Upper lobe of left lung (tissue), 6 donors: ENCODE measurements at regions not wholly inside any gene's neighbourhood (a gene's known extent, or its start where the extent isn't known, plus 50 kb on each side); places are given as distances from the start of the nearest gene placed in this dataset.
"Not testable (repeated sequence)": the region's sequence is repeated elsewhere in the genome, so short reads cannot be mapped to it uniquely, and the experiment has no call there.

Experiments used
- ATAC-seq, 2 donors: fragments of 200-7000 bp; cut with Tn5 transposase; one replicate each; pipeline ENCODE4 v1.9.1; 2022; ENCODE audit warnings: mild to moderate bottlenecking in 2 of 2, moderate library complexity in 2 of 2; ENCODE audit not compliant: low FRiP score in 2 of 2
- DNase-seq, 2 donors: peaks; one replicate each; pipeline ENCODE4 v3.0.0-alpha.2; 2019 to 2020
- H3K27ac ChIP-seq, 4 donors: fragments of 200-600 bp; sonication (generic); one replicate each; pipeline ENCODE4 v1.5.1; 2016 to 2019
- H3K27me3 ChIP-seq, 4 donors: fragments of 200-600 bp; sonication (generic); one replicate each; pipeline ENCODE4 v1.5.1; 2017 to 2019
- H3K36me3 ChIP-seq, 4 donors: fragments of 200-600 bp; sonication (generic); one replicate each; pipeline ENCODE4 v1.5.1; 2016 to 2019
- H3K4me1 ChIP-seq, 4 donors: fragments of 200-600 bp; sonication (generic); one replicate each; pipeline ENCODE4 v1.5.1; 2018 to 2019
- H3K4me3 ChIP-seq, 4 donors: fragments of 200-600 bp; sonication (generic); one replicate each; pipeline ENCODE4 v1.5.1; 2017 to 2019; ENCODE audit warnings: mild to moderate bottlenecking in 2 of 4, moderate library complexity in 1 of 4
- H3K9me3 ChIP-seq, 4 donors: fragments of 200-600 bp; sonication (generic); one replicate each; pipeline ENCODE4 v1.5.1; 2018 to 2019
- EP300 ChIP-seq, 4 donors: sonication (generic); formaldehyde crosslinking; IDR thresholded peaks; one replicate each; pipeline ENCODE4 v1.5.1; 2017; ENCODE audit warnings: antibody characterized with exemption in 4 of 4, control low read depth in 2 of 4
- POLR2A ChIP-seq, 4 donors: fragments of 450-650 bp; IDR thresholded peaks; one replicate each; pipeline ENCODE4 v1.5.1; 2016 to 2017; ENCODE audit warnings: antibody characterized with exemption in 4 of 4, mild to moderate bottlenecking in 2 of 4
- POLR2AphosphoS5 ChIP-seq, 2 donors: sonication (generic); formaldehyde crosslinking; IDR thresholded peaks; one replicate each; pipeline ENCODE4 v1.5.1; 2017; ENCODE audit warnings: antibody characterized with exemption in 2 of 2
- WGBS, 2 donors: methylation state at CpG; one replicate each; pipeline ENCODE4 v1.1.5; 2017 to 2018; 5-methylcytosine and 5-hydroxymethylcytosine counted together
- TF ChIP-seq, protein P1 (sequence below), 6 experiments: fragments of 450-650 bp in 4 of 6; fragments of 200-600 bp in 2 of 6; sonication (generic) in 2 of 6; IDR thresholded peaks; one replicate each; pipeline ENCODE4 v1.5.1; 2016 to 2019; ENCODE audit warnings: antibody characterized with exemption in 6 of 6
- donor health status: DM: no; HTN: no; CAD: no; lungs with moderate emphysema.
- donor health status: DM: no; HTN: yes; CAD: no; lungs with severe emphysema.

DNA sequence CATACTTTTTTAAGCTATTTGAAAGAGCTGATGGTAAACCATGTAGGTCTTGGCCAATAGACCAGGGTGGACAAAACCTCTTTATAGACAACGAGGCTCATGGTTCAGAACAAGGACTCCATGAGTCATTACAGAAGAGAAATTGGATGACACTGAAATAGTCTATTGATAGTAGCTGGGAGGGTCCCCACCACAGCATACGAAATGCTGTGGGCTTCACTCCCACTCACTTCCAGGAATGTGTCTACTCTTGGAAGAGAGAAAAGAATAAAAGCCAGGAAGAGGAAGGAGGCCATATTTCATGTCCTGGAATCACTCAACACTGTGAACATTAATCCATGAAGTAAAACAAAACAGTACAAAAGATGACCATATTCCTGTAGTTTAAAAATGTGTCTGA lies 82.3 kb upstream of the MXRA5 start:
- Histone ChIP-seq H3K27me3 (no peaks in the 10 kb centered on the region), H3K4me3 (no peak overlapping the region), H3K36me3 (no peaks in the 10 kb centered on the region), H3K27ac (no peak overlapping the region), H3K9me3 (no peaks in the 10 kb centered on the region), H3K4me1 (no peaks in the 10 kb centered on the region)
- TF ChIP-seq, protein P1, sequence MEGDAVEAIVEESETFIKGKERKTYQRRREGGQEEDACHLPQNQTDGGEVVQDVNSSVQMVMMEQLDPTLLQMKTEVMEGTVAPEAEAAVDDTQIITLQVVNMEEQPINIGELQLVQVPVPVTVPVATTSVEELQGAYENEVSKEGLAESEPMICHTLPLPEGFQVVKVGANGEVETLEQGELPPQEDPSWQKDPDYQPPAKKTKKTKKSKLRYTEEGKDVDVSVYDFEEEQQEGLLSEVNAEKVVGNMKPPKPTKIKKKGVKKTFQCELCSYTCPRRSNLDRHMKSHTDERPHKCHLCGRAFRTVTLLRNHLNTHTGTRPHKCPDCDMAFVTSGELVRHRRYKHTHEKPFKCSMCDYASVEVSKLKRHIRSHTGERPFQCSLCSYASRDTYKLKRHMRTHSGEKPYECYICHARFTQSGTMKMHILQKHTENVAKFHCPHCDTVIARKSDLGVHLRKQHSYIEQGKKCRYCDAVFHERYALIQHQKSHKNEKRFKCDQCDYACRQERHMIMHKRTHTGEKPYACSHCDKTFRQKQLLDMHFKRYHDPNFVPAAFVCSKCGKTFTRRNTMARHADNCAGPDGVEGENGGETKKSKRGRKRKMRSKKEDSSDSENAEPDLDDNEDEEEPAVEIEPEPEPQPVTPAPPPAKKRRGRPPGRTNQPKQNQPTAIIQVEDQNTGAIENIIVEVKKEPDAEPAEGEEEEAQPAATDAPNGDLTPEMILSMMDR (IDR thresholded peaks at IDR 0.05): no peak
- TF ChIP-seq POLR2AphosphoS5 (IDR thresholded peaks at IDR 0.05): no peak
- no peak for TF ChIP-seq POLR2A (IDR thresholded peaks at IDR 0.05)
- TF ChIP-seq EP300 (IDR thresholded peaks at IDR 0.05): no peak
- DNase-seq (no peak), ATAC-seq (peak in 1 of 2 donors; percentile 76)
- WGBS, 2 donors: 39% methylated on average over 2 of the region's 2 CpGs; no CpG with 5 or more reads in 1 of the 2 donors

DNA sequence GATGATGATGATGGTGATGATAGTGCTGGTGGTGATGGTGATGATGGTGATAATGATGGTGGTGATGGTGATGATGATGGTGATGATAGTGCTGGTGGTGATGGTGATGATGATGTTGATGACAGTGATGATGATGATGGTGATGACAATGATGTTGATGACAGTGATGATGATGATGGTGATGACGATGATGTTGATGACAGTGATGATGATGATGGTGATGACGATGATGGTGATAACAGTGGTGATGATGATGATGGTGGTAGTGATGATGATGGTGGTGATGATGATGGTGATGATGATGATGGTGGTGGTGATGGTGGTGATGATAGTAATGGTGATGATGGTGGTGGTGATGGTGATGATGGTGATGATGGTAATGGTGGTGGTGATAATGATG lies 80.1 kb upstream of the MXRA5 start:
- DNase-seq (no peak), ATAC-seq (no peak)
- 82 to 99% methylated on average over 2 of the region's 2 CpGs for WGBS, 2 donors
- no peak for TF ChIP-seq POLR2AphosphoS5 (IDR thresholded peaks at IDR 0.05)
- Histone ChIP-seq H3K9me3 (no peaks in the 10 kb centered on the region), H3K27me3 (no peaks in the 10 kb centered on the region), H3K4me1 (no peaks in the 10 kb centered on the region), H3K36me3 (no peaks in the 10 kb centered on the region), H3K4me3 (no peak overlapping the region), H3K27ac (no peak overlapping the region)

DNA sequence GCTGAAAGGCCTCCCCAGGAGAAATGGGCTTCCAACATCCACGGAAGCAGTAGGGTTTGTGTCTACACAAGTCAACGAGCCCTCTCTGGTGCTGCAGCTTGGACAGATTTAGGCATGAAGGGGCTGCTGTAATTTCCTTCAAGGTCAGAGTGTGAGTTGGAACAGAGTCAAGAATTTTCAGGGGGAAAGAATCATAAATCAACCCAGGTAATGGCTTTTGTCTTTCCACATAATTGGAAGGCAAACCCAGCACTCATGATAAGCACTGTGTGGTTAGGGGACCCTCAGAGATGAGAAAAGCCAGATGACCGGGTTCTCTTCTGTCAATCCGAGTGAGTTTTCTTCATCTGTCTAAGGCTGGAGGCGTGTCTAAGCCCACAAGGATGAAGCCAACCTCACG lies 78.6 kb upstream of the MXRA5 start:
- 60 to 72% methylated on average over 4 to 6 of the region's 6 CpGs for WGBS, 2 donors
- no peaks in the 10 kb centered on the region for H3K9me3 ChIP-seq
- TF ChIP-seq, protein P1 (IDR thresholded peaks at IDR 0.05): no peak
- TF ChIP-seq POLR2AphosphoS5 (IDR thresholded peaks at IDR 0.05) (no peak), POLR2A (IDR thresholded peaks at IDR 0.05) (no peak), EP300 (IDR thresholded peaks at IDR 0.05) (no peak)

DNA sequence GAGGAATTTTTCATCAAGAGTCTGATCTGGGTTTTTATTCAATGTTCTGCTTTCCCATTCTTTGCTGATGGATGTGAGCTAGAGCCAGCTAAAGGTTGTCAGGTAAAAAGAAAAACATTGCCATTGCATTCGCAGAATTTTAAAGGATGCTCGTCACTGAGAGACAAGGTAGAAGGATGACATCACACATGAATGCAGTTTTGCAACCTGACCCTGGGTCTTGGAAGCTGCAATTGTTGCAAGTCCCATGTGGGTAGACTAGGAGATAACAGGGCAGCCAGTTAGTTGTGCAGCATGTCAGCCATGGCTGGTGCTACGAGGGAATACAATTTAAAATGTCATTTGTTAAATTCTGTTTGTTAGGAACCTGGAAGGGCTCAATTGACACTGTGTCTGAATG lies 73.9 kb upstream of the MXRA5 start:
- ATAC-seq (no peak), DNase-seq (no peak)
- Histone ChIP-seq H3K27ac (no peak overlapping the region), H3K36me3 (no peaks in the 10 kb centered on the region), H3K4me3 (no peak overlapping the region), H3K4me1 (no peaks in the 10 kb centered on the region), H3K27me3 (no peaks in the 10 kb centered on the region), H3K9me3 (no peaks in the 10 kb centered on the region)
- no peak for TF ChIP-seq EP300 (IDR thresholded peaks at IDR 0.05)
- no peak for TF ChIP-seq POLR2A (IDR thresholded peaks at IDR 0.05)
- TF ChIP-seq, protein P1 (IDR thresholded peaks at IDR 0.05): no peak
- TF ChIP-seq POLR2AphosphoS5 (IDR thresholded peaks at IDR 0.05): no peak
- 88 to 93% methylated on average over 3 of the region's 3 CpGs for WGBS, 2 donors

More for the DNA sequence above, 78.6 kb upstream of the MXRA5 start:
- Histone ChIP-seq H3K27ac (no peak overlapping the region), H3K36me3 (no peaks in the 10 kb centered on the region), H3K4me3 (no peak overlapping the region), H3K27me3 (no peaks in the 10 kb centered on the region), H3K4me1 (no peaks in the 10 kb centered on the region)
- ATAC-seq (no peak), DNase-seq (no peak)

DNA sequence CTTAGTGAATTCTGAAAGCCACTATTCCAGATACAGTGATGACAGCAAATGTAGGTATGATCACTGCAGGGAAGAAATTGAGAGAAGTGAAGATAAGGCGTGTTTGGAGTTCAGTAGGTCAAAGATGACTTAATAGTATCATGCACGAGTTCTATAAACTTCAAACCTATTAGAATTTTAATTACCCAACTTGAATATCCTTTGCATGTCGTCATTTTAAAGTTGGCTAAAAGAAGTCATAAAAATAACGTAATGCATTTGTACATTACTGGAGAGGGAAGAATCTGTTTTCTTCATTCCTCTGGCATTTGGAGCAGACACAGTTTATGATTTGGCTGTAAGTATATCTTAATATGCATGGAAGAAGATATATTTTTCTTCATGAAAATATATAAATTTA lies 68.6 kb upstream of the MXRA5 start:
- H3K27ac ChIP-seq: no peak overlapping the region
- H3K36me3 ChIP-seq: no peaks in the 10 kb centered on the region
- TF ChIP-seq POLR2AphosphoS5 (IDR thresholded peaks at IDR 0.05): no peak
- no peak for TF ChIP-seq EP300 (IDR thresholded peaks at IDR 0.05)
- TF ChIP-seq POLR2A (IDR thresholded peaks at IDR 0.05): no peak
- TF ChIP-seq, protein P1 (IDR thresholded peaks at IDR 0.05): no peak
- H3K4me3 ChIP-seq: no peak overlapping the region
- no peaks in the 10 kb centered on the region for H3K9me3 ChIP-seq
- DNase-seq: no peak
- no peaks in the 10 kb centered on the region for H3K4me1 ChIP-seq
- no peaks in the 10 kb centered on the region for H3K27me3 ChIP-seq
- WGBS, 2 donors: 69 to 73% methylated on average over 4 of the region's 4 CpGs
- no peak for ATAC-seq

DNA sequence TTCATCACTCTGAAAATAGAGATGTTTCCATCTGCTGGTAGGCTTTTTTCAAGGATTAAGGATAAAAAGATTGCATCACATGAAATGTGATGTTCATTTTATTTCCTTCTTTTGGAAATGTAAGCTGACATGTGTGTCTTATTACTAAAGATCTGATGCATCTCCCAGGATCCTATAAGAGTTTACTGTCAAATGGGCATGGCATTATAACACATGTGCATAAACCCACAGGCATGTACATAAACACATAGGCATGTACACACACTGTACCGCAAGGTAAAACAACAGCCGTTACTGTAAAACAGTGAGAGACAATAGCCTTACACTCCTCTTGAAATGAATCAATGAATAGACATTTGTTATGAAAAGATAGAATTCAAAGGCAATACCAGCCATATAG lies 65.2 kb upstream of the MXRA5 start:
- not testable (repeated sequence) for H3K4me1 ChIP-seq, H3K27me3 ChIP-seq, H3K27ac ChIP-seq, ATAC-seq, H3K36me3 ChIP-seq, DNase-seq, H3K9me3 ChIP-seq, H3K4me3 ChIP-seq
- 95 to 96% methylated on average over 2 of the region's 2 CpGs for WGBS, 2 donors

DNA sequence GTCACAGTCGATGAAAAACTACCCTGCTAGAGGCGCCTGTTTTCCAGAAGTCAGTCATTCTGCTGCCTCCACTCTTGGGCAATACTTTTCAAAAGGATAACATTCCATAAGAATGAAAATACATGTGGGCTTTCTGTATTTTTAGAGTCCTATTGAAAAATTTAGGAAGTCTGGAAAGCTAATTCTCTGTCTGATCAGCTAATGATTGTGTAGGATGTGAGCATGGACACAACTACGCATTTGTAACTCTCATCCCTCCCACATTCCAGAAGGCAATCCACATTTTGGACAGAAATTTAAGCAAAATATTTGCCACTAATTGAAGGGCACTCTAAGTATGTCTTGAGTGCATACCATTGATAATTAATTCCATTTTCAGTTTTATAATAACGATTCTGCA lies 63.5 kb upstream of the MXRA5 start:
- H3K36me3 ChIP-seq, H3K9me3 ChIP-seq, DNase-seq, H3K27ac ChIP-seq, ATAC-seq, H3K4me3 ChIP-seq, H3K4me1 ChIP-seq, H3K27me3 ChIP-seq: not testable (repeated sequence)
- 72 to 82% methylated on average over 4 of the region's 4 CpGs for WGBS, 2 donors
